HFF-Myc (cell line): ENCODE measurements at regions not wholly inside any gene's neighbourhood (a gene's known extent, or its start where the extent isn't known, plus 50 kb on each side); places are given as distances from the start of the nearest gene placed in this dataset.

Experiments used
- DNase-seq: peaks from one replicate; pipeline ENCODE4 v3.0.0-alpha.2; 2011; ENCODE audit warnings: low read depth; ENCODE audit errors: extremely low read depth
- H3K4me3 ChIP-seq: replicated peaks from 2 replicates; pipeline ENCODE4 v1.5.1; 2011; ENCODE audit warnings: low read depth, mild to moderate bottlenecking, control low read depth, low read length
- TF ChIP-seq, protein P1 (sequence below): IDR thresholded peaks from 2 replicates; pipeline ENCODE4 v1.5.1; 2012; ENCODE audit warnings: mild to moderate bottlenecking, low read depth, low read length, control low read depth; ENCODE audit errors: missing control alignments

DNA sequence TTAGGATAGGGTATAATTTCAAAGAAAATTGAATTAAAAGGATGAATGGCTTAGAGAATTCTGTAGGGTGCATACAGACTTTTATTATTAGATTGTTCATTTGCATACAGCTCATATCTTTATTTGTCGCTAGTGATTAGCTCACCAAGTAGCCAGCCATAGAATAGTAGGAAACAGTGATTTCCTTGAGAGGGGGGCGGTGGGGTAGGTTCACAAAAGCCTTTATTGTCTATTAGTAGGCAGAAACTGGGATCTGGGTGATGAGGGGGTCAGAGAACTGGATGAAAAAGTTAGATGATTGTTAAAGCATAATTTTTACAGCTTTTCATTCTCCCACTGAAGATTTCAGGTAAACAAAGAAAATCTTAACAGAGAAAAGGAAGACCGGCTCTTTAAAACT lies 77.6 kb upstream of the RAP2B start:
- DNase-seq: no peak
- H3K4me3 ChIP-seq: no peak overlapping the region
- TF ChIP-seq, protein P1, sequence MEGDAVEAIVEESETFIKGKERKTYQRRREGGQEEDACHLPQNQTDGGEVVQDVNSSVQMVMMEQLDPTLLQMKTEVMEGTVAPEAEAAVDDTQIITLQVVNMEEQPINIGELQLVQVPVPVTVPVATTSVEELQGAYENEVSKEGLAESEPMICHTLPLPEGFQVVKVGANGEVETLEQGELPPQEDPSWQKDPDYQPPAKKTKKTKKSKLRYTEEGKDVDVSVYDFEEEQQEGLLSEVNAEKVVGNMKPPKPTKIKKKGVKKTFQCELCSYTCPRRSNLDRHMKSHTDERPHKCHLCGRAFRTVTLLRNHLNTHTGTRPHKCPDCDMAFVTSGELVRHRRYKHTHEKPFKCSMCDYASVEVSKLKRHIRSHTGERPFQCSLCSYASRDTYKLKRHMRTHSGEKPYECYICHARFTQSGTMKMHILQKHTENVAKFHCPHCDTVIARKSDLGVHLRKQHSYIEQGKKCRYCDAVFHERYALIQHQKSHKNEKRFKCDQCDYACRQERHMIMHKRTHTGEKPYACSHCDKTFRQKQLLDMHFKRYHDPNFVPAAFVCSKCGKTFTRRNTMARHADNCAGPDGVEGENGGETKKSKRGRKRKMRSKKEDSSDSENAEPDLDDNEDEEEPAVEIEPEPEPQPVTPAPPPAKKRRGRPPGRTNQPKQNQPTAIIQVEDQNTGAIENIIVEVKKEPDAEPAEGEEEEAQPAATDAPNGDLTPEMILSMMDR: no peak

DNA sequence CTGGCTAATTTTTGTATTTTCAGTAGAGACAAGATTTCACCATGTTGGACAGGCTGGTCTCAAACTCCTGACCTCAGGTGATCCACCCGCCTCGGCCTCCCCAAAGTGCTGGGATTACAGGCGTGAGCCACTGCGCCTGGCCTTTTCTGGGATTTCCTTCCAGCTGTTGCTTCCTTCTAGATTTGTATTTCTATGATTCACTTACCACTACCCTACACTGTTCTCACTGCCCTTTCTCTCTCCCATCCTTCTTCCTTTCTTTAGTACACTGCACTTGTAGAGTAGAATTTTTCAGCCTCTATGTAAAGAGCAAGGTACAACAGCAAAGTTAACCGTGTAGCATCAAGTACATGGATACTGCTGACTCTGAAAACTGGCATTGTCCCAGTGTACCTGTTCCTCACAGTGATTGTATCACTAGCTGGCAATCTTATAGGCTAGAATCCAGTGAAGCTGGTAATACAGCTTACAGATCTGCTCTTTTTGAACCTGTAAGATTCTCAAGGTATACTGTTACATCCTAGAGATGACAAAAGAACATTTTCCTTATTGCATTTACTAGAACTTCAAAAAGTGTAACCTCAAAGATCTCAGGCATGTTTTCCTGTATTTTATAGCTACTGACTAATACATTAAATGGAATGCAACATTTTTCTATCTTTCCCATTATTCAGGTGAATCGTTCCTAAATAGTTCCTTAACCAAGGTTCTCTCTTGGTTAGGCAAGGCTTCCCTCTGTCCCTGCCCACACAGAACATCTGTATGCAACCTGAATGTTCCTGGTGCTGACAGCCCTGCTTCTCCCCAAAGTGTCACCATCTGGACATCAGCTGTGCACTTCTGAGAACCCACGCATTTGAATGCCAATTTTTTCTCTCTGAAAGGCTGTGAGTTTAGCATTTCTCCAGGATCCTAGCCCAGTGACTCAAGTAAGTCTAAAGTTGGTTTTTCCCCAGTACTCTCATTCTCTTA lies 74.1 kb upstream of the RAP2B start:
- peak; percentile 96 for DNase-seq

DNA sequence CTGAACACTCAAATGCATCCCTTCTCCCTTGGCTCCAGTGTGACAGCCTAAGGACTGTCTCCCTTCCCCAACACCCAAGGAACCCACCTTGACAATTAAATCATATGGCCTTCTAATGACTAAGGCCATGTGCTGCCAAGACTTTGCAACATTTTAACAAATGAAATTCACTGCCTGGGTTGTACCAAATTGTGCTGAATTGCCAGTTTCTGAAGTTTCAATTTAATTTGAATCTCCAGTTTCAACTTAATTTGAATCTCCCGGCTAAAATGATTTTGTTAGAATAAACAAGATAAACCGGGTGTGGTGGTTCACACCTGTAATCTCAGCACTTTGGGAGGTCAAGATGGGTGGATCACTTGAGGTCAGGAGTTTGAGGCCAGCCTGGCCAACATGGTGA lies 72.4 kb upstream of the RAP2B start:
- DNase-seq: no peak
- H3K4me3 ChIP-seq: no peak overlapping the region
- TF ChIP-seq, protein P1: no peak

More for the DNA sequence above, 74.1 kb upstream of the RAP2B start:
- TF ChIP-seq, protein P1: no peak
- no peak overlapping the region for H3K4me3 ChIP-seq

DNA sequence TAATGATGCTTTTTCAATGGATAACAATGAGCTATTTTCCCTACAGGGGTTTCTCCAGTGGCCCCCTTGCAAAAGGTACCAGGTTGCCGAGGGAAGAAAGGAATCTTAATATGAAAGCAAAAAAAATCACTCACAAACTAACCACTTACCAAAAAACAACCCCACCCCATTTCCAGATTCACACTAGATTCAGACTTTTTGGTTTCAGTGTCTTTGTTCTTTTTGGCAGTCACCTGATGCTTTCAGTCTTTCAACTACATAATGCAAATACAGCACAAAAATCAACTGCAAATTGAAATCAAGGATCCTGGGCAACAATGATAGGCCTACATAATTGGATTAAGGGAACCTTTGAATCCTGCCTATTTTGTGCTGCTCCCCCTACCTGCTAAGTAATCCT lies 71.1 kb upstream of the RAP2B start:
- DNase-seq: no peak
- H3K4me3 ChIP-seq: no peak overlapping the region
- TF ChIP-seq, protein P1: no peak

DNA sequence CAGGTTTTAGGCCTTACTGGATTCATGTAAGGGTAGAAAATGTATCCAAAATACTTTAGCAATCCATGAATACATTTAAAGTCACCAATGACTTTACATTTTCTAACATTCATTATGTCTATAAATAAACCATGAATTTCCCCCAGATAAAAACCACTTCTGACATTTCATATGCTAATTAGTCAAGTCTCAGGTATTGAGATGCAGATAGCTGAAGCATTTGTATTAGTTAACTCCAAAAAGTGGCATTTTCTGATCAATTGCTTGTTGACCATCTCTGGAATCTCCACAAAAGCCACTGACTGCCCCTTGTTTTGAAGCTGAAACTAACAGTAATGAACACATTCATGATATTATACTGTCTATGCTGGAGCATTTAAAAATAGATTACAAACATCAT lies 68.4 kb upstream of the RAP2B start:
- no peak overlapping the region for H3K4me3 ChIP-seq
- no peak for DNase-seq
- TF ChIP-seq, protein P1: no peak

DNA sequence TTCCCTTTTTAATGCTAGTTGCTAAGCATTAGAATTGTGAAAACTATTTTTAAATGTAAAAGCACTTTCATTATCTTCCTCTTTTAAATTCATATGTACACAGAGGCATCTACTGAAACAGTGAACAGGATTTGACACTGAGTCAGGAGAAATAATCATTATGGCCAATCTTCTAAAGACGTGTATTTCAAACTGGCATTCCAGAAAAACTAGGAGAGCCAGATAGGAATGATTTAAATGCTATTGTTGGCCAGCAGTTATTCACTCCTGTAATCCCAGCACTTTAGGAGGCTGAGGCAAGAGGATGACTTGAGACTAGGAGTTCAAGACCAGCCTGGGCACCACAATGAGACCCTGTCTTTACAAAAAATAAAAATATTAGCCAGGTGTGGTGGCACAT lies 67.6 kb upstream of the RAP2B start:
- no peak overlapping the region for H3K4me3 ChIP-seq
- TF ChIP-seq, protein P1: no peak
- no peak for DNase-seq
